H1 (cell line): ENCODE measurements at regions not wholly inside any gene's neighbourhood (a gene's known extent, or its start where the extent isn't known, plus 50 kb on each side); places are given as distances from the start of the nearest gene placed in this dataset.

Experiments
- CTCF ChIA-PET: fragments of 300-600 bp; sonication (Branson Sonifier 250); formaldehyde crosslinking; loops from one replicate; lab custom pipeline; 2021; ENCODE audit not compliant: partially characterized antibody; lab: Charles Lee
- POLR2A ChIA-PET: fragments of 300-600 bp; sonication (Branson Sonifier 250); formaldehyde crosslinking; loops from one replicate; lab custom pipeline; 2021; ENCODE audit warnings: inconsistent platforms; ENCODE audit not compliant: partially characterized antibody; lab: Charles Lee
- DNase-seq, 2 experiments: peaks; one replicate each; pipeline versions ENCODE4 v3.0.0 to v3.0.0-alpha.2; 2010 to 2022; ENCODE audit warnings: low spot score in 2 of 2, low read depth in 1 of 2, mixed read lengths in 1 of 2
- FAIRE-seq: peaks from 2 replicates; lab custom pipeline; 2011; peaks lifted over from hg19 to GRCh38; lab: Jason Lieb, UNC
- H2AFZ ChIP-seq: 2 replicates; pipeline ENCODE4 v1.8.1; 2012; ENCODE audit warnings: low read length, inconsistent platforms
- H2AK5ac ChIP-seq: 2 replicates; pipeline ENCODE4 v1.6.1; 2013; ENCODE audit warnings: low read depth, low read length
- H2BK120ac ChIP-seq: replicated peaks from 2 replicates; pipeline ENCODE3; 2013; ENCODE audit warnings: low read depth, low read length, inconsistent platforms
- H2BK12ac ChIP-seq: 2 replicates; pipeline ENCODE4 v1.6.1; 2013; ENCODE audit warnings: low read depth, low read length
- H2BK15ac ChIP-seq: 2 replicates; pipeline ENCODE4 v1.6.1; 2013; ENCODE audit warnings: low read length
- H2BK20ac ChIP-seq: 2 replicates; pipeline ENCODE4 v1.6.1; 2013; ENCODE audit warnings: low read length
- H2BK5ac ChIP-seq: 2 replicates; pipeline ENCODE4 v1.6.1; 2013; ENCODE audit warnings: low read depth, low read length
- H3K14ac ChIP-seq: 2 replicates; pipeline ENCODE4 v1.6.1; 2013; ENCODE audit warnings: inconsistent platforms; ENCODE audit not compliant: insufficient read length
- H3K18ac ChIP-seq: 2 replicates; pipeline ENCODE4 v1.6.1; 2013; ENCODE audit warnings: low read length; ENCODE audit errors: extremely low read depth
- H3K23ac ChIP-seq: 2 replicates; pipeline ENCODE4 v1.6.1; 2013; ENCODE audit warnings: inconsistent platforms; ENCODE audit not compliant: insufficient read length
- H3K23me2 ChIP-seq: 2 replicates; pipeline ENCODE4 v1.6.1; 2013; ENCODE audit warnings: low read depth, low read length
- H3K27ac ChIP-seq: 2 replicates; pipeline ENCODE4 v1.6.1; 2011; ENCODE audit warnings: low read depth, low read length, inconsistent platforms
- H3K27me3 ChIP-seq, 4 experiments: replicated peaks in 1 of 4; 1 replicate in 1 of 4; 2 replicates in 3 of 4; pipeline versions ENCODE4 v1.6.1 to v1.8.1; 2011 to 2013; ENCODE audit warnings: low read length in 3 of 4, mild to moderate bottlenecking in 3 of 4, inconsistent platforms in 2 of 4, mixed read lengths in 2 of 4, moderate library complexity in 1 of 4; ENCODE audit not compliant: control insufficient read depth in 3 of 4, insufficient read depth in 3 of 4; ENCODE audit errors: extremely low read depth in 1 of 4
- H3K36me3 ChIP-seq, 4 experiments: 2 replicates each; pipeline versions ENCODE4 v1.6.1 to v1.8.1; 2011 to 2013; ENCODE audit warnings: mild to moderate bottlenecking in 4 of 4, low read length in 3 of 4, moderate library complexity in 2 of 4, control low read depth in 1 of 4, inconsistent platforms in 1 of 4; ENCODE audit not compliant: insufficient read depth in 4 of 4, control insufficient read depth in 2 of 4
- H3K4ac ChIP-seq: replicated peaks from 2 replicates; pipeline ENCODE3; 2013; ENCODE audit warnings: low read length, low read depth, mixed read lengths, inconsistent platforms; ENCODE audit not compliant: insufficient read length
- H3K4me1 ChIP-seq, 4 experiments: replicated peaks in 1 of 4; 1 replicate in 1 of 4; 2 replicates in 3 of 4; pipeline versions ENCODE4 v1.6.1 to v1.8.1; 2011 to 2013; ENCODE audit warnings: low read length in 3 of 4, inconsistent platforms in 2 of 4, mixed read lengths in 1 of 4; ENCODE audit not compliant: insufficient read depth in 4 of 4, control insufficient read depth in 3 of 4
- H3K4me2 ChIP-seq, 2 experiments: 2 replicates each; pipeline versions ENCODE4 v1.6.1 to v1.8.1; 2011 to 2013; ENCODE audit warnings: low read depth in 2 of 2, low read length in 2 of 2, control low read depth in 1 of 2, inconsistent platforms in 1 of 2, mild to moderate bottlenecking in 1 of 2; ENCODE audit not compliant: insufficient read depth in 1 of 2
- H3K4me3 ChIP-seq, 4 experiments: fragments of 200-600, 300-600 bp in 1 of 4; sonication (generic), shearing (Covaris generic), sonication (Bioruptor Twin) in 1 of 4; 2 replicates each; pipeline versions ENCODE4 v1.5.1 to v1.8.1; 2011 to 2016; ENCODE audit warnings: low read length in 4 of 4, low read depth in 3 of 4, control low read depth in 2 of 4, inconsistent platforms in 2 of 4, mild to moderate bottlenecking in 2 of 4, mixed read lengths in 1 of 4, moderate library complexity in 1 of 4; ENCODE audit not compliant: insufficient read depth in 2 of 4; ENCODE audit errors: extremely low read depth in 1 of 4
- H3K56ac ChIP-seq: replicated peaks from 2 replicates; pipeline ENCODE3; 2013; ENCODE audit warnings: low read depth, mild to moderate bottlenecking, mixed read lengths, low read length, inconsistent platforms; ENCODE audit not compliant: insufficient read length
- H3K79me1 ChIP-seq: 2 replicates; pipeline ENCODE4 v1.6.1; 2013; ENCODE audit warnings: low read depth, low read length, control low read depth
- H3K79me2 ChIP-seq, 2 experiments: 2 replicates each; pipeline versions ENCODE4 v1.6.1 to v1.8.1; 2012 to 2013; ENCODE audit warnings: low read length in 2 of 2, mild to moderate bottlenecking in 2 of 2, inconsistent platforms in 1 of 2; ENCODE audit not compliant: insufficient read depth in 2 of 2, control insufficient read depth in 1 of 2
- H3K9ac ChIP-seq, 4 experiments: replicated peaks in 1 of 4; 1 replicate in 1 of 4; 2 replicates in 3 of 4; pipeline versions ENCODE4 v1.6.1 to v1.8.1; 2011 to 2013; ENCODE audit warnings: low read depth in 3 of 4, low read length in 3 of 4, control low read depth in 2 of 4, mild to moderate bottlenecking in 2 of 4, moderate library complexity in 2 of 4, inconsistent platforms in 1 of 4; ENCODE audit errors: extremely low read depth in 1 of 4
- H3K9me3 ChIP-seq, 2 experiments: 2 replicates each; pipeline versions ENCODE4 v1.6.1 to v1.8.1; 2012 to 2013; ENCODE audit warnings: mild to moderate bottlenecking in 2 of 2, moderate library complexity in 2 of 2, control low read depth in 1 of 2, inconsistent platforms in 1 of 2, low read depth in 1 of 2, low read length in 1 of 2, mixed read lengths in 1 of 2; ENCODE audit not compliant: insufficient read depth in 2 of 2
- H4K20me1 ChIP-seq, 2 experiments: replicated peaks in 1 of 2; 2 replicates each; pipeline versions ENCODE3 to v1.8.1; 2011 to 2013; ENCODE audit warnings: inconsistent platforms in 2 of 2, low read length in 2 of 2, mild to moderate bottlenecking in 1 of 2; ENCODE audit not compliant: insufficient read depth in 2 of 2, control insufficient read depth in 1 of 2
- H4K5ac ChIP-seq: 2 replicates; pipeline ENCODE4 v1.6.1; 2013; ENCODE audit warnings: low read length, low read depth, mixed read lengths, inconsistent platforms; ENCODE audit not compliant: insufficient read length
- H4K8ac ChIP-seq: 2 replicates; pipeline ENCODE4 v1.8.0; 2013; ENCODE audit warnings: mild to moderate bottlenecking, moderate library complexity, low read length, inconsistent platforms; ENCODE audit not compliant: insufficient read depth; ENCODE audit errors: extremely low read depth
- H4K91ac ChIP-seq: replicated peaks from 2 replicates; pipeline ENCODE3; 2013; ENCODE audit warnings: low read length, mixed read lengths, inconsistent platforms; ENCODE audit not compliant: insufficient read length
- ASH2L ChIP-seq: fragments of 200-600, 300-600 bp; sonication (generic); IDR thresholded peaks from one replicate; pipeline ENCODE4 v1.7.1; 2017; ENCODE audit warnings: low read length
- POU5F1 ChIP-seq: IDR thresholded peaks from 2 replicates; pipeline ENCODE4 v1.6.1; 2011; ENCODE audit warnings: low read depth, mild to moderate bottlenecking, low read length, moderate library complexity
- WGBS, 2 experiments: shearing (Covaris generic) in 1 of 2; methylation state at CpG; one replicate each; pipeline versions ENCODE4 v1.1.6 to v1.1.7; 2013 to 2015; ENCODE audit warnings: low lambda C conversion rate in 2 of 2, mixed read lengths in 2 of 2, inconsistent platforms in 1 of 2, low coverage in 1 of 2, missing lambda C conversion rate in 1 of 2; ENCODE audit not compliant: insufficient replicate concordance in 2 of 2, insufficient coverage in 1 of 2, insufficient read length in 1 of 2; ENCODE audit errors: extremely low coverage in 1 of 2, missing lambda C conversion rate in 1 of 2; 5-methylcytosine and 5-hydroxymethylcytosine counted together

GRCh38 chr13:73535341-73535740, 476.5 kb downstream of the KLF5 start:
- POLR2A ChIA-PET, result no interaction called here
- no peaks in the 10 kb centered on the region for H3K79me2 ChIP-seq
- no peak overlapping the region for H2BK120ac ChIP-seq
- no peaks in the 10 kb centered on the region for H4K20me1 ChIP-seq
- H3K27ac ChIP-seq, result no peak overlapping the region
- TF ChIP-seq ASH2L, result no peak
- no peak for TF ChIP-seq POU5F1
- TF ChIP-seq, all 59 proteins: peak for 0
- no peak overlapping the region for H2AK5ac ChIP-seq
- H3K36me3 ChIP-seq, result no peaks in the 10 kb centered on the region
- 94% methylated on average over 6 of the region's 6 CpGs; no CpG with 5 or more reads in 1 of the 2 experiments for WGBS, 2 experiments
- no peak overlapping the region for H3K14ac ChIP-seq
- no peak overlapping the region for H2BK15ac ChIP-seq
- no peak overlapping the region for H3K4me2 ChIP-seq
- no peaks in the 10 kb centered on the region for H3K23me2 ChIP-seq
- DNase-seq (no peak), FAIRE-seq (no peak)
- H3K56ac ChIP-seq, result no peak overlapping the region
- H2BK5ac ChIP-seq, result no peak overlapping the region
- H3K23ac ChIP-seq, result no peak overlapping the region
- no peak overlapping the region for H2BK12ac ChIP-seq
- H4K8ac ChIP-seq, result no peak overlapping the region
- H3K18ac ChIP-seq, result no peak overlapping the region
- H3K79me1 ChIP-seq, result no peaks in the 10 kb centered on the region
- no peak overlapping the region for H3K4me3 ChIP-seq
- no peak overlapping the region for H3K4ac ChIP-seq
- no peaks in the 10 kb centered on the region for H3K4me1 ChIP-seq
- no peak overlapping the region for H2AFZ ChIP-seq
- CTCF ChIA-PET, result interaction anchor here (0.5 to 0.8 kb wide), 2 partner anchors 16 to 345 kb away, joined by 3 to 4 read pairs; no protein-coding TSS in a partner anchor
- H4K5ac ChIP-seq, result no peak overlapping the region
- H2BK20ac ChIP-seq, result no peak overlapping the region
- no peaks in the 10 kb centered on the region for H3K9me3 ChIP-seq
- H3K9ac ChIP-seq, result no peak overlapping the region
- no peak overlapping the region for H4K91ac ChIP-seq
- H3K27me3 ChIP-seq, result no peaks in the 10 kb centered on the region
